DND-41 (cell line): ENCODE measurements at regions not wholly inside any gene's neighbourhood (a gene's known extent, or its start where the extent isn't known, plus 50 kb on each side); places are given as distances from the start of the nearest gene placed in this dataset.

Source experiments
- ATAC-seq: fragments of 200-7000 bp; cut with Tn5 transposase; 3 replicates; pipeline ENCODE4 v1.9.1; 2021; ENCODE audit warnings: low read depth; ENCODE audit not compliant: insufficient read depth
- DNase-seq: peaks from one replicate; pipeline ENCODE4 v3.0.0-alpha.2; 2020
- H2AFZ ChIP-seq: 2 replicates; pipeline ENCODE4 v1.6.0; 2012; ENCODE audit warnings: low read depth, low read length
- H3K27ac ChIP-seq: 2 replicates; pipeline ENCODE4 v1.5.1; 2012; ENCODE audit warnings: low read length, inconsistent platforms
- H3K27me3 ChIP-seq: fragments of 200-600 bp; sonication (generic); 2 replicates; pipeline ENCODE4 v1.6.0; 2012; ENCODE audit warnings: low read length, mild to moderate bottlenecking, inconsistent platforms; ENCODE audit not compliant: insufficient read depth, poor library complexity
- H3K36me3 ChIP-seq: 2 replicates; pipeline ENCODE4 v1.5.1; 2012; ENCODE audit warnings: low read length, inconsistent platforms; ENCODE audit not compliant: insufficient read depth
- H3K4me1 ChIP-seq: 2 replicates; pipeline ENCODE4 v1.5.1; 2012; ENCODE audit warnings: mild to moderate bottlenecking, low read length; ENCODE audit not compliant: insufficient read depth
- H3K4me2 ChIP-seq: 2 replicates; pipeline ENCODE4 v1.6.0; 2012; ENCODE audit warnings: mild to moderate bottlenecking, moderate library complexity, low read length, inconsistent platforms; ENCODE audit not compliant: insufficient read depth
- H3K4me3 ChIP-seq, 2 experiments: fragments of 200-600 bp in 1 of 2; shearing (Covaris generic) in 1 of 2; 2 replicates each; pipeline ENCODE4 v1.5.1; 2012 to 2016; ENCODE audit warnings: inconsistent platforms in 2 of 2, low read length in 2 of 2, mild to moderate bottlenecking in 2 of 2, low read depth in 1 of 2, moderate library complexity in 1 of 2
- H3K79me2 ChIP-seq: 2 replicates; pipeline ENCODE4 v1.6.0; 2012; ENCODE audit warnings: low read length, inconsistent platforms; ENCODE audit not compliant: insufficient read depth
- H3K9ac ChIP-seq: 2 replicates; pipeline ENCODE4 v1.6.0; 2012; ENCODE audit warnings: low read depth, mild to moderate bottlenecking, inconsistent platforms, low read length, moderate library complexity
- H3K9me3 ChIP-seq: 2 replicates; pipeline ENCODE4 v1.5.1; 2012; ENCODE audit warnings: low read length, moderate library complexity, mild to moderate bottlenecking, inconsistent platforms; ENCODE audit not compliant: insufficient read depth, severe bottlenecking
- H4K20me1 ChIP-seq: 2 replicates; pipeline ENCODE4 v1.6.0; 2012; ENCODE audit warnings: low read length; ENCODE audit not compliant: insufficient read depth
- CTCF ChIP-seq: IDR thresholded peaks from 2 replicates; pipeline ENCODE4 v1.5.1; 2012; ENCODE audit warnings: borderline replicate concordance, low read length, moderate library complexity, mild to moderate bottlenecking; ENCODE audit not compliant: poor library complexity, severe bottlenecking; ENCODE audit errors: extremely low read depth
- EZH2 ChIP-seq: IDR thresholded peaks from 3 replicates; pipeline ENCODE4 v1.6.1; 2012; ENCODE audit warnings: borderline replicate concordance, low read depth, mild to moderate bottlenecking, moderate library complexity, low read length, inconsistent platforms; ENCODE audit not compliant: severe bottlenecking

GRCh38 chr9:120242116-120242811 is 337.7 kb downstream of the CDK5RAP2 start:
- Histone ChIP-seq H3K36me3 (no peaks in the 10 kb centered on the region), H3K27ac (no peak overlapping the region), H3K4me1 (no peaks in the 10 kb centered on the region), H3K4me2 (no peak overlapping the region), H2AFZ (no peak overlapping the region), H4K20me1 (no peaks in the 10 kb centered on the region), H3K9me3 (no peaks in the 10 kb centered on the region), H3K4me3 (no peak overlapping the region), H3K9ac (no peak overlapping the region), H3K27me3 (no peaks in the 10 kb centered on the region), H3K79me2 (no peaks in the 10 kb centered on the region)
- ATAC-seq (no peak), DNase-seq (no peak)
- TF ChIP-seq EZH2 (no peak), CTCF (no peak)

GRCh38 chr9:120236596-120236995 is 343.4 kb downstream of the CDK5RAP2 start:
- no peak overlapping the region for H3K4me2 ChIP-seq
- ATAC-seq: no peak
- no peaks in the 10 kb centered on the region for H3K79me2 ChIP-seq
- no peak overlapping the region for H3K4me3 ChIP-seq
- no peaks in the 10 kb centered on the region for H3K27me3 ChIP-seq
- no peak overlapping the region for H2AFZ ChIP-seq
- no peak for TF ChIP-seq CTCF
- no peak for TF ChIP-seq EZH2
- H3K36me3 ChIP-seq: no peaks in the 10 kb centered on the region
- no peaks in the 10 kb centered on the region for H4K20me1 ChIP-seq
- H3K9ac ChIP-seq: no peak overlapping the region
- H3K9me3 ChIP-seq: no peaks in the 10 kb centered on the region
- no peak overlapping the region for H3K27ac ChIP-seq
- no peak for DNase-seq
- no peaks in the 10 kb centered on the region for H3K4me1 ChIP-seq

GRCh38 chr9:120235081-120235480 is 344.9 kb downstream of the CDK5RAP2 start:
- DNase-seq (no peak), ATAC-seq (no peak)
- no peaks in the 10 kb centered on the region for H3K27me3 ChIP-seq
- no peak overlapping the region for H3K4me3 ChIP-seq
- no peaks in the 10 kb centered on the region for H3K36me3 ChIP-seq
- TF ChIP-seq EZH2: no peak
- TF ChIP-seq CTCF: no peak
- no peaks in the 10 kb centered on the region for H3K79me2 ChIP-seq
- no peaks in the 10 kb centered on the region for H3K9me3 ChIP-seq
- no peaks in the 10 kb centered on the region for H3K4me1 ChIP-seq
- no peak overlapping the region for H3K9ac ChIP-seq
- no peak overlapping the region for H3K27ac ChIP-seq
- no peaks in the 10 kb centered on the region for H4K20me1 ChIP-seq
- H2AFZ ChIP-seq: no peak overlapping the region
- no peak overlapping the region for H3K4me2 ChIP-seq
